ENCODE measurements at regions not wholly inside any gene's neighbourhood (a gene's known extent, or its start where the extent isn't known, plus 50 kb on each side); places are given as distances from the start of the nearest gene placed in this dataset.

DNA sequence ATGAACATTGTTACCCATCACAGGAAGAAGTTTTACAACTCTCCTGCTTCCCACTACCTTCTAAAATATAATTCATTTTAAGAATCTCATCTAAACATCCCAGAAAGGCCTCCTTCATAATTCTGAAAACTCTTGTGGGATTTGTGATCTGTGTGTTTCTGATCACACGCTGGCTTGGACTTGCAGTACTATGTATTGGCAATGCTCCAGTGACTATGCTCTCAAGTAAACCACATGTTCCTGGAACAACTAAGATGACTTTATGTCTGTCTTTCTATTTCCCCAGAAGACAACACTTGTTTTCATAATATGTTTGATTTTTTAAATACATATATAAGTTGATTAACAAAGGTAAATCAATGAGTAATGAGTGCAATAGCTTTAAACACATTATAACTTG lies 376.6 kb upstream of the NETO1 start:
- H3K4me3 ChIP-seq: no peak overlapping the region
- H3K36me3 ChIP-seq: no peaks in the 10 kb centered on the region
- no peak overlapping the region for H3K27ac ChIP-seq
- no peaks in the 10 kb centered on the region for H3K27me3 ChIP-seq
- no peaks in the 10 kb centered on the region for H3K4me1 ChIP-seq
- H3K9me3 ChIP-seq (replicated peaks): no peaks in the 10 kb centered on the region
- no peak for DNase-seq

DNA sequence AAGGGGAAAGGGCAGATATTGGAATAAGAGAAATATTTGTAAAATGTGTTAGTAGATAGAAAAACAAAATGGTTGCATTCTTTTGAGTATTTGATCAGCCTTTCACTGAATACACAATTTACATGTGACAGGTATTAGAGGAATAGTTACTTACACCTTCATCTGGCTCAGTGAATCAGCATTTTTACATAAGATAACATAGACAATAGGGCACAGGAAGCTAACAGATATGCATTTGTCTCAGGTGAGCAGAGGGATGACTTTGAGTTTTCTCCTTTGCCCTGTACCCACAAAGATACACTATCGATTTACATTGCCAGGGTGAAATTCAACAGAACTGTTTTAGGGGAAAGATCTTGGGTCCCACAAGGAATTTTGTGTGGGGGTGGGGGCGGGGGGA lies 373.1 kb upstream of the NETO1 start:
- Histone ChIP-seq H3K4me1 (no peaks in the 10 kb centered on the region), H3K36me3 (no peaks in the 10 kb centered on the region), H3K4me3 (no peak overlapping the region), H3K9me3 (replicated peaks) (no peaks in the 10 kb centered on the region), H3K27ac (no peak overlapping the region), H3K27me3 (no peaks in the 10 kb centered on the region)
- DNase-seq: no peak

DNA sequence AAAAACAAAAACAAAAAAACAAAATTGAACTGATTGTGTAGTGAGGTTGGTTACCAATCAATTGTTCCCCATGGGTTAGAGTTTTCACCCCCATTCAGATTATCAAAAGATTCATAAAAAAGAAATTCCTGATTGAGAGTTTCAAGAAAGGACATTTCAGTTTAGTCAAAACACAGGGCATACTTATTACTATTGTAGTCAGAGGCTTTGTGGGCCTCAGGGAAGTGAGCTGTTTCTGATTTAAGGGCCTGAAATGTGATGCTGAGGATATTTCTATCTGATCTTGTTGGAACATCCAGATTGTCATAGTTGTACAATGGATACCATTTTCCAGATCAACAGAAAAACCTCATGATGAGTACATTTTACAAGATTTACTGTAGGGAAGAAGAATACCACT lies 368.1 kb upstream of the NETO1 start:
- H3K27ac ChIP-seq: no peak overlapping the region
- no peak overlapping the region for H3K4me3 ChIP-seq
- no peak for DNase-seq
- no peaks in the 10 kb centered on the region for H3K4me1 ChIP-seq
- H3K27me3 ChIP-seq: no peaks in the 10 kb centered on the region
- no peaks in the 10 kb centered on the region for H3K9me3 ChIP-seq (replicated peaks)
- no peaks in the 10 kb centered on the region for H3K36me3 ChIP-seq

DNA sequence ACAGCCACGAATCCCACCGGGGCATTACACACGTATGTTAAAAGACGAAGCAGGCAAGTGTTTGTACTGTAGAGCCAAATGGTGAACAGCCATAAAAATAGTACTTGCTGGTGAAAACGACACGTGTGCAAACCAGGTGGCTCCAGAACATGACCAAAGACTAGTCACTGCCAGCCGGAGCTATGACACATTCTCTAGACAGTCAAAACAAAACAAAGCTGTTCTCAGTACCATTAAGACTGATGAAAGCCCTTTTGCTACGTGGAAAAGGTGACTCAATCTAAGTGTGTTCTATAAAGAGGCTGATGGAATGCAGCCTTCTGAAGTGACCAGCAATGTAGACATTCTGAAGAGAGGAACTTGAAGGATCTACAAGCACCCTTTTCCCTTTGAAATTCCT lies 367.7 kb upstream of the NETO1 start:
- no peak overlapping the region for H3K4me3 ChIP-seq
- no peak for DNase-seq
- no peaks in the 10 kb centered on the region for H3K36me3 ChIP-seq
- no peaks in the 10 kb centered on the region for H3K27me3 ChIP-seq
- H3K9me3 ChIP-seq (replicated peaks): no peaks in the 10 kb centered on the region
- no peak overlapping the region for H3K27ac ChIP-seq
- H3K4me1 ChIP-seq: no peaks in the 10 kb centered on the region

DNA sequence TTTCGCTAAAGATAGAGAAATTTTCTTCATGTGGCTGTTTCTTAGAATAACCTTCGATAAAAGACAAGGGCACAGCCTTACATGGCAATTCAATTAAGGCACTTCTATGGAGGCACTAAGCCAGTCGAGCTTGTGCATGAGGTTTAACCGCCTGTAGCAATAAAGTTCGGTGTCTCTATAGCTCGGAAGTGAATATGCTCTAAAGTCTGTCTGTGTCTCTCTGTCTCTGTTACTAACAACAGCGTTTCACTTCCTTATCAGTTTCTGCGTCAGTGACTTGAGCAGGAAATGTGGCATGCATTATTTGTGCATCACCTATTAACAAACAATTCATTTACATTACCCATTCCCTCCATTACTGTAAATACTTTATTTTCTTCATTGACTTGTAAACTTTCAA lies 365.1 kb upstream of the NETO1 start:
- no peaks in the 10 kb centered on the region for H3K4me1 ChIP-seq
- H3K36me3 ChIP-seq: no peaks in the 10 kb centered on the region
- no peak for DNase-seq
- no peak overlapping the region for H3K27ac ChIP-seq
- H3K27me3 ChIP-seq: no peaks in the 10 kb centered on the region
- H3K4me3 ChIP-seq: no peak overlapping the region
- no peaks in the 10 kb centered on the region for H3K9me3 ChIP-seq (replicated peaks)

DNA sequence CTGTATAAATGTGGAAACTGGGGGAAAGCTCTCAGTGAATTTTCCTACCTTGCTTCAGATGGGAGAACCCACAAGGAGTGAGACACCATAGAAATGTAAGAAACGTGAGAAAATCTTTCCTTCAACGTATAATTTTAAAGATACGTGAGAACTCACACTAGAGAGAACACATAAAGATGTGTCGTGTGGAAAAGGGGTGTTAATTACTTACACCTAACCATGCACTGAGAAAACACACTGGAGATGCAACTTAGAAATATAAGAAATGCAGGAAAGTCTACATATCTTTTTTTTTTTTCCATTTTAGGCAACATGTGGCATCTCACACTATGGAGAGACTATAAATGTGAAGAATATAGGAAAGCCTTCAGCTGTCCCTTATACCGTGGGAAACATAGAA lies 352.9 kb upstream of the NETO1 start:
- no peaks in the 10 kb centered on the region for H3K36me3 ChIP-seq

DNA sequence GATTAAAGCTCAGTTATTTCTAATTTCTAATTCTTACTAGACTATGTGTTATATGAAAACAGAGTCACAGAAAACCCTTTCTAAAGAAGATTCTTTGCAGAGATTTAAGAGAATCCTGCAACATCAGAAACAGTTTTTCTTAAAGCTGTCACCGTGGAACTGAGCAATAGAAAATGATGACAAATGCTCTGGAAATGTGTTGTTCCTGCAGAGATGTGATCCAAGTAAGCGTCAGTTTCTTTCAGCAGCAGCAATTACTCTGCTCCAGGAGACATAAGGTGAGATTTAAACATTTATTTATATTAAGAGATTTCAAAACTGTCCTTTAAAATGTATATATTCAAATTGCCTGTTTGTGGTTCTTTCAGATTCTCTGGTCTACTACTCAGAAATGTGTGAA lies 350.5 kb upstream of the NETO1 start:
- Histone ChIP-seq H3K27ac (no peak overlapping the region), H3K27me3 (no peaks in the 10 kb centered on the region), H3K36me3 (no peaks in the 10 kb centered on the region), H3K4me3 (no peak overlapping the region), H3K9me3 (replicated peaks) (no peaks in the 10 kb centered on the region), H3K4me1 (no peaks in the 10 kb centered on the region)
- no peak for DNase-seq

More for the DNA sequence above, 352.9 kb upstream of the NETO1 start:
- Histone ChIP-seq H3K9me3 (replicated peaks) (no peaks in the 10 kb centered on the region), H3K4me1 (no peaks in the 10 kb centered on the region), H3K4me3 (no peak overlapping the region), H3K27ac (no peak overlapping the region), H3K27me3 (no peaks in the 10 kb centered on the region)
- DNase-seq: no peak

DNA sequence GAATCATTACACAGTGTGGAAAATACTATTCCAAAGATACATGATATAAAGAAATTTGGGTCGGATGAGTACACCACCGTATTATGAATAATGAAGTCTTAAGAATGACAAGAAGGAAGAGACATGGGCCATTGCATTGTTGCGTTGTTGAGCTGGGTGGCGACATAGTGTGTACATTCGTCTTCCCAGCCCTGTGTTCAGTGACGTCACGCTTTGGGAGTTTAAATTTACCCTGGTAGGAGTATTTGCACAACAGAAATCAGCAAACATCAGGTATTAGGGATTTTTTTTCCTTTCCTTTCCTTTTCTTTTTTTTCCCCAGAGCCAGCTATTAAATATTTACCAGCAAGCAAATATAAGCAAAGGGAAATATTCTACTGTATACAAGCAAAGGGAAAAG lies 347.2 kb upstream of the NETO1 start:
- no peak overlapping the region for H3K27ac ChIP-seq
- H3K27me3 ChIP-seq: no peaks in the 10 kb centered on the region
- no peaks in the 10 kb centered on the region for H3K36me3 ChIP-seq
- no peak overlapping the region for H3K4me3 ChIP-seq
- H3K4me1 ChIP-seq: no peaks in the 10 kb centered on the region
- no peaks in the 10 kb centered on the region for H3K9me3 ChIP-seq (replicated peaks)
- no peak for DNase-seq

DNA sequence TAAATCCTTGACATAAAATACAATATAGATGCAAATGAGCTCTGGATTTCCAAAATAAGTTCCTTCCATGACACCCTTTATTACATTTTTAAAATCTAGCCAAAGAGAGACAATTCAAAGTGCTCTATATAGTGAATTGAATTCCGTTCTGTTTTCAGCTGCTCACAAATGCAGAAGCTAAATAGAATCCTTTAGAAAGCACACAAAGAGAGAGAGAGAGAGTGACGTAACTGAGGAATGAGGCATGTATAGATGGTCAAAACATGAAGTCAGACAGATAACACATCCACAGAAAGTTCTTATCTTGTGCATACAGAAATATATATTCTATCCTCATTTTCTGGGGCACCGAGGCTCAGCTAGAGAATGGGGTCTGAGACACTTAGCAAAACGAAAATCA lies 344.7 kb upstream of the NETO1 start:
- DNase-seq: no peak
- H3K4me3 ChIP-seq: no peak overlapping the region
- no peaks in the 10 kb centered on the region for H3K36me3 ChIP-seq
- no peaks in the 10 kb centered on the region for H3K27me3 ChIP-seq
- H3K9me3 ChIP-seq (replicated peaks): no peaks in the 10 kb centered on the region
- no peaks in the 10 kb centered on the region for H3K4me1 ChIP-seq
- no peak overlapping the region for H3K27ac ChIP-seq

DNA sequence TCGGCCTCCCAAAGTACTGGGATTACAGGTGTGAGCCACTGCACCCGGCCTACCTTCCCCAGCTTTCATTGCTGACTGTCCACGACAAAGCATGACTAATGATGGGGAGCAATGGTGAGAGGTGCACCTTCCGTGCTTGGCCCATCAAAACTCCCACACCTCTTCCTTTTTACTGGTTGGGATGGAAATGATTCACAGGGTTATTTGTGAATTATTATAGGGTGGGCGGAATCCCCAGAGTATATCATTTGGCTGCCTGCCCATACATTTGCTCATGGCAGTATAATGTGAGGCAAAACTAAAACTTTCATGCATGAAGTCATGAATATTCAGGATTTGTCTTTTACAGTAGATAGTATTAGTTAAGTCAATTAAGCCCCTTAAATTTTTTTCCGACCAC lies 334.2 kb upstream of the NETO1 start:
- no peak for DNase-seq

DNA sequence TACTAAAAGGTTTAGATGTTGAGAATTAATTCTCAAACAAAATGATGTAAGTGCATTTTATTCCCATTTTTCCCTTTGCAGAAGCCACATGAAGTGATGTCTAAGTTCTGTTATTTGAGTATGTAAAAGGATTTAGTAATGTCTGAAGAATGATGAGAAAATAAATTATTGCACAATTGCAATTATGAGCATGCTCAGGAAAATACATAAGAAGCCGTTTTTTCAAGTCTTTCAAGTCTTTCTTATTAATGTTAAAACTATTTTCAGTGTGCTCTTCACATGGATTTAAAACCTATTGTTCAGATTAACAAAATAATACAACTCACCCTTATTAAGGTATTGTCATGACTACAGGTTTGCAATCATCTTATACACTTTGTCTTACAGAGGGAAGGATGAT lies 331.4 kb upstream of the NETO1 start:
- no peaks in the 10 kb centered on the region for H3K36me3 ChIP-seq
- DNase-seq: no peak
- no peaks in the 10 kb centered on the region for H3K27me3 ChIP-seq
- H3K4me1 ChIP-seq: no peaks in the 10 kb centered on the region
- no peaks in the 10 kb centered on the region for H3K9me3 ChIP-seq (replicated peaks)
- no peak overlapping the region for H3K4me3 ChIP-seq
- H3K27ac ChIP-seq: no peak overlapping the region

More for the DNA sequence above, 334.2 kb upstream of the NETO1 start:
- no peaks in the 10 kb centered on the region for H3K4me1 ChIP-seq
- H3K36me3 ChIP-seq: no peaks in the 10 kb centered on the region
- H3K27me3 ChIP-seq: no peaks in the 10 kb centered on the region
- H3K9me3 ChIP-seq (replicated peaks): no peaks in the 10 kb centered on the region
- no peak overlapping the region for H3K27ac ChIP-seq
- no peak overlapping the region for H3K4me3 ChIP-seq

DNA sequence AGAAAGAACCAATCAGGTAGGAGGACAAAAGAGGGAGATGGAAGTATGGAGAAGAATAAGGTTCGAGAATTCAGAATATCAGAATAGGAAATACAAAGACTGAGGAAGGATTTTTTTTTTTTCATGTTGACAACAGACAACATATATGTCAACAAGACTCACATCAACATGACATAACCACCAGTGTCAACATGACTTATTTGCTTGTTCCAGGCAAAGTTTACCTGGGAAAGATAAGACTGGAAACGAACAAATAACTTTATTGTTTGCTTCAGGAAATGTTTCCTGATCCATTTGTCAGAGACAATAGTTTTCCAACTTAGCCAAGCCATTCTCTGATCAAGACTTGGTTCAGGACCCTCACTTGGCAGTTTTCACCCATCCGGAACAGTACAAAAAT lies 321.9 kb upstream of the NETO1 start:
- Histone ChIP-seq H3K4me3 (no peak overlapping the region), H3K27ac (no peak overlapping the region), H3K4me1 (no peaks in the 10 kb centered on the region), H3K27me3 (no peaks in the 10 kb centered on the region), H3K36me3 (no peaks in the 10 kb centered on the region), H3K9me3 (replicated peaks) (no peaks in the 10 kb centered on the region)
- no peak for DNase-seq

DNA sequence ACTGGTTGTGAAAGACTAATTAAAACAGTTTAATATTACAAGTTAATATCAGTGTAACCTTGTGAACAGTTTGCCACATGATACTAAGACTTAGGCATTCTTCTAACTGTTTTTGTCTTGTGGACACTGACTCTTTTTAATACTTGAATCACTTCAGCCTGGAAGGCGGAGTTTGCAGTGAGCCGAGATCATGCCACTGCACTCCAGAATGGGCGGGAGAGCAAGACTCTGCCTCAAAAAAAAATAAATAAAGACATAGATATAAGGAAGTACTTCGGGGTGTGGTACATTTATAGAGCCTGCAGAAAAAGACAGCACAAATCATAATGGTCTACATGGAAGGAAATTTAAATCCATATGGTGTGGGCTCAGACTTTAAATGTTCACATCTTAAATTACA lies 300.4 kb upstream of the NETO1 start:
- no peak overlapping the region for H3K4me3 ChIP-seq
- H3K9me3 ChIP-seq (replicated peaks): no peaks in the 10 kb centered on the region
- no peaks in the 10 kb centered on the region for H3K36me3 ChIP-seq
- H3K4me1 ChIP-seq: no peaks in the 10 kb centered on the region
- H3K27ac ChIP-seq: no peak overlapping the region
- DNase-seq: no peak
- no peaks in the 10 kb centered on the region for H3K27me3 ChIP-seq

DNA sequence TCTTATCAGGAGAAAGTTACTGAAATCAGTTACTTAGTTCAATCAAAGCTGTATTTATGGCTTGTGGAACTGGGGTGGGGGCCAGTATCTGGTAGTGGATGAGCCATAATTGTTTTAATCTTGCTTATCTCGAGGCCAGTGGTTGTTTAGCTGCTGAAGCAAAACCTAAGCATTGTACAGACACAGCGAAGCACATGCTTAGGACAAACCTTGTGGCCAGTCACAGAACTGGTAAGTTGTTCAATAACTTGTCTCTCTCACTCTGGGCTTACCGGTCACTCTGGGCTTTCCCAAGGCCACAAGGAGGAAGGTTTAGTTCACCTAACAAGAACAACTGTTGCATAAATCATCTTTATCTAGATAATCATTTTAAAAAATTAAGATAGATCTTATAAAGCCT lies 296.6 kb upstream of the NETO1 start:
- Histone ChIP-seq H3K27ac (no peak overlapping the region), H3K9me3 (replicated peaks) (no peaks in the 10 kb centered on the region), H3K27me3 (no peaks in the 10 kb centered on the region), H3K36me3 (no peaks in the 10 kb centered on the region), H3K4me1 (no peaks in the 10 kb centered on the region), H3K4me3 (no peak overlapping the region)
- DNase-seq: no peak

DNA sequence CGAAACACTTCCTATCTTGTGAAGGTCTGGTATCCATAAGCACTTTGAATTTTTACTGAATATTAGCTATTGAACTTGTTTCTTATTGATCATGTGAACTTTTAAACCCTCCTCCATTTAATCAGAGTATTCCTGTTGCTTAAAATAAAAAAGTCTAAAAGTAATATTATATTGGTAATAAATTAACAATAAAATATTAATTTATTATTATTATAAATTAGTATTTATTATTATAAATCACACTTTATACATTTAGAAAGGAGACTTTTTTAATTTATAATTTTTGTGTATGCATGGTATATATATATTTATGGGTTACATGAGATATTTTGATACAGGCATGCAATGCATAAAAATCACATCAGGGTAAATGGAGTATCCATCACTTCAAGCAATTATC lies 295.4 kb upstream of the NETO1 start:
- no peaks in the 10 kb centered on the region for H3K27me3 ChIP-seq
- no peak for DNase-seq
- no peaks in the 10 kb centered on the region for H3K9me3 ChIP-seq (replicated peaks)
- no peaks in the 10 kb centered on the region for H3K36me3 ChIP-seq
- H3K4me3 ChIP-seq: no peak overlapping the region
- H3K27ac ChIP-seq: no peak overlapping the region
- no peaks in the 10 kb centered on the region for H3K4me1 ChIP-seq

DNA sequence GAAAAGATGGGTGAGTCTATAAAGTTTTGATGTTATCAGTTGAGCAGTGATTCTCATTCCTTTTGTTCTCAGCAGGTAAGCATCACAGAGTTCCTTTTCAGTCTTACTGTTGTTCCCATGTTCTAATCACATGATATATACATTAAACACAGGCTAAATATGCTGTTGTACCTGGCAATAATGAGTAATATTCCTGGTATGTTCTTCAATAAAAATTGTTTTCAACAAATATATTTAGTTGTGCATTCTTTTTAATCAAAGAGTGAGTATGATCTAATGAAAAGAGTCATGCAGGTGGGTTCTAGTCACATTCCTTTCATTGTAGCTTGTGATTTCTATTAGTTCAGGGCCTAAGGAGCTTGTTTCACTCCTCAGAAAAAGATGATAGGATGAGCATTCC lies 288.3 kb upstream of the NETO1 start:
- Histone ChIP-seq H3K27me3 (no peaks in the 10 kb centered on the region), H3K4me1 (no peaks in the 10 kb centered on the region), H3K36me3 (no peaks in the 10 kb centered on the region), H3K27ac (no peak overlapping the region), H3K9me3 (replicated peaks) (no peaks in the 10 kb centered on the region), H3K4me3 (no peak overlapping the region)
- DNase-seq: no peak

DNA sequence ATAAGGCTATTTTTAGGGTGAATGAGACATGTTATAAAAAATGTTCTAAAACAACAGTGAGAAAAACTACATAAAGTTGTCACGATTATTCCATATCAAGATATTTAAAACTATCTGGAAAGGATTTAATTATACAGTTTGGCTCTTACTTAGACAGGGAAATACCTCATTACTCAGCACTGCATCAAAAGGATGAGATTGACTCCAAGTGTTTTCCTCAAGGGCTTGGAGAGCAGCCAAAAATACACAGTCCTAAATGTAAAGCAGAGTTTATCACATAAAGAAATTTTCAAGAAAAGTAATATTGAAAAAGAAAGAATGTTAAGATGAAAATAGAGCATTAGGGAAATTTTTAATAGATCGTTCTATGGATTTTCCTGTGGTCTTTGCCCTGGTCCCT lies 285.5 kb upstream of the NETO1 start:
- DNase-seq: no peak
- H3K27me3 ChIP-seq: no peaks in the 10 kb centered on the region
- no peaks in the 10 kb centered on the region for H3K9me3 ChIP-seq (replicated peaks)
- H3K36me3 ChIP-seq: no peaks in the 10 kb centered on the region
- no peak overlapping the region for H3K27ac ChIP-seq
- H3K4me3 ChIP-seq: no peak overlapping the region
- no peaks in the 10 kb centered on the region for H3K4me1 ChIP-seq

Data from SJCRH30 (cell line).